ENCODE measurements at regions not wholly inside any gene's neighbourhood (a gene's known extent, or its start where the extent isn't known, plus 50 kb on each side); places are given as distances from the start of the nearest gene placed in this dataset.

DNA sequence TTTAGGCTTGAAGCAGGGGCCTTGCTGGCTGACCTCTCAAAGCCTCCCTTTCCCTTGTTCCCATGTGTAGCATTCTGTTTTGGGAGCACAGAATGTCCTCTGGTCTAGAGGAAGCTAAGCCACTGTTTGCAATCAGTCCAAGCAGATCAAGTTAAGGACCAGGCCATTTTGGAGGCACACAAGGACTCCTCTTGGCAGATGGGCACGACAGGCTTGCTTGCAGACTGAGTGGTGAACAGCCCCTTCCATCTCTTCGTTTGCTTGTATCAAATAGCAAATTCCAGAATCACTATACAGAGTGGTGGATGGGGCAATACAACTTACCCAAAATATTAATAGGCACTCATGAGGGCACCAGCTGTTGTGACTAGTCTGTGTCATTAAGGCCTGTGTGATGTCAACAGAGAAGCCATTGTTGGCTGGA lies 215.5 kb upstream of the SERP2 start:
- TF ChIP-seq FOXP2 (optimal IDR thresholded peaks at IDR 0.05; ENCODE audit: borderline replicate concordance, extremely low read depth, extremely low read length, insufficient read depth) (no peak), TAF1 (IDR thresholded peaks at IDR 0.05; ENCODE audit: borderline replicate concordance, insufficient read depth, low read length) (no peak), POLR2AphosphoS5 (IDR thresholded peaks at IDR 0.05; ENCODE audit: low read depth, low read length) (no peak), SIN3A (IDR thresholded peaks at IDR 0.05; ENCODE audit: borderline replicate concordance, insufficient read depth, low read length) (no peak)
- TF ChIP-seq, protein P1, sequence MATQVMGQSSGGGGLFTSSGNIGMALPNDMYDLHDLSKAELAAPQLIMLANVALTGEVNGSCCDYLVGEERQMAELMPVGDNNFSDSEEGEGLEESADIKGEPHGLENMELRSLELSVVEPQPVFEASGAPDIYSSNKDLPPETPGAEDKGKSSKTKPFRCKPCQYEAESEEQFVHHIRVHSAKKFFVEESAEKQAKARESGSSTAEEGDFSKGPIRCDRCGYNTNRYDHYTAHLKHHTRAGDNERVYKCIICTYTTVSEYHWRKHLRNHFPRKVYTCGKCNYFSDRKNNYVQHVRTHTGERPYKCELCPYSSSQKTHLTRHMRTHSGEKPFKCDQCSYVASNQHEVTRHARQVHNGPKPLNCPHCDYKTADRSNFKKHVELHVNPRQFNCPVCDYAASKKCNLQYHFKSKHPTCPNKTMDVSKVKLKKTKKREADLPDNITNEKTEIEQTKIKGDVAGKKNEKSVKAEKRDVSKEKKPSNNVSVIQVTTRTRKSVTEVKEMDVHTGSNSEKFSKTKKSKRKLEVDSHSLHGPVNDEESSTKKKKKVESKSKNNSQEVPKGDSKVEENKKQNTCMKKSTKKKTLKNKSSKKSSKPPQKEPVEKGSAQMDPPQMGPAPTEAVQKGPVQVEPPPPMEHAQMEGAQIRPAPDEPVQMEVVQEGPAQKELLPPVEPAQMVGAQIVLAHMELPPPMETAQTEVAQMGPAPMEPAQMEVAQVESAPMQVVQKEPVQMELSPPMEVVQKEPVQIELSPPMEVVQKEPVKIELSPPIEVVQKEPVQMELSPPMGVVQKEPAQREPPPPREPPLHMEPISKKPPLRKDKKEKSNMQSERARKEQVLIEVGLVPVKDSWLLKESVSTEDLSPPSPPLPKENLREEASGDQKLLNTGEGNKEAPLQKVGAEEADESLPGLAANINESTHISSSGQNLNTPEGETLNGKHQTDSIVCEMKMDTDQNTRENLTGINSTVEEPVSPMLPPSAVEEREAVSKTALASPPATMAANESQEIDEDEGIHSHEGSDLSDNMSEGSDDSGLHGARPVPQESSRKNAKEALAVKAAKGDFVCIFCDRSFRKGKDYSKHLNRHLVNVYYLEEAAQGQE (IDR thresholded peaks at IDR 0.05; ENCODE audit: insufficient read depth in 1 of 2, low read depth in 2 of 2, low read length in 2 of 2): no peak

DNA sequence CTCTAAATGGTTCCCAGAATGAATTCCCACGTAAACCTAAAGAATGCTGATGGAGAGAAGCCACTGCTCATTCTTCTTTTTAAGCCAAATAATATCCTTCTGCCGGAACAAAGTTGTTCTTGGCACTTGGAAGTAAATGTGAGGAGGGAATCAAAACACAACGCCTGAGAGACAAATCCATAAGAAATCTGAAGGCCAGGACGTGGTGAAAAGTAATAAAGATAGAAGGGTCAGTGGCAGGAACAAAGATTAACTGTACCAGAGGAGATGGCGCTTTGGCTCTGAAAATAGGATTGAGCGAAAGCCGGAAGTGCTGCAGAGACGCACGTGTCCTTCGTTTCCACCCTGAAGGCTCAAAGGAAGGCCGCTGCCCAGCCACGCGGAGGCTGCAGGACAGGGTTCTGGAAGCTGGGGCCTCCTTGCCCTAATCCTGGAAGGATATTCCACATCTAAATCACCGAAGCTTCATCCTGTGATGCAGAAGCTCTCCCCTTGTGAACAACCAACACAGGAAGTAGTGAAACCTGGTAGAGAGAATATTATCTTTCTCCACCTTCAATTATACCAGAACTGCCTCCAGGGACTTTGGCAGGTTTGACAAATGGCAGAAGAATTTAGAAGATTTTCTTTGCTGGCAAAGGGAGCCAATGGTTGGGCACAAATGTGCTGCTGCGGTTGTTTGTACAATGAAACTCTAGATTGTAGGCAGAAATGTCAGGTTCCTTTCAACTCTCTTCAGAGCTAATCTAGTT lies 214.6 kb upstream of the SERP2 start:
- TF ChIP-seq SIN3A (IDR thresholded peaks at IDR 0.05; ENCODE audit: borderline replicate concordance, insufficient read depth, low read length) (no peak), FOXP2 (optimal IDR thresholded peaks at IDR 0.05; ENCODE audit: borderline replicate concordance, extremely low read depth, extremely low read length, insufficient read depth) (no peak), POLR2AphosphoS5 (IDR thresholded peaks at IDR 0.05; ENCODE audit: low read depth, low read length) (no peak), TAF1 (IDR thresholded peaks at IDR 0.05; ENCODE audit: borderline replicate concordance, insufficient read depth, low read length) (no peak)
- TF ChIP-seq, protein P1 (IDR thresholded peaks at IDR 0.05; ENCODE audit: insufficient read depth in 1 of 2, low read depth in 2 of 2, low read length in 2 of 2): no peak

DNA sequence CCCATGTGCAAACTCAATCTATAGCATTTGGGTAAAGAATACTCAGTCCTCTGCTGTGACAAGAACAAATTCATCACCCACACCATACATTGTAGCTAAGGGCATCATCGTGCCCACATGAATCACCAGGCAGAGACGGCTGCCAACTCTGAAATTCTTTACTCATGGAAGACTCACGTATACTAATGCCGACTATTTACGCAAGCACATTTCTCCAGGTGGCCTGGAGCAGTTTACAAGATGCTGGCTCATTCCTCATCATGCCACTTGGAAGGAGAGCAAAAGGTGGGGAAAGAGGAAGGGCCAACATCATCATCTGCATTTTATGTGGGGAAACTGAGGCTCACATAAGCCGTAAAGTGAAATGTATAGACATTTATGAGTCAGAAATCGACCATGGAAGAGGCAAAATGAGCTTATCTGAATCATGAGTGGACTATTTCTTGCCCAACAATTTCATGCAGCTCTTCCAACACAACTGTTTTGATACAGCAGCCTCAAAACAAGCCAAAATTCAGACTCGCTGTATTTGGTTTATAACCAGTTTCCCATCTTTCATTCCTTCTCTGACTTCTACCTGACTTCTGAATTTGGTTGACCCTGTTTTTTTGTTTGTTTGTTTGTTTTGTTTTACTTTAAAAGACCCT lies 213.9 kb upstream of the SERP2 start:
- TF ChIP-seq SIN3A (IDR thresholded peaks at IDR 0.05; ENCODE audit: borderline replicate concordance, insufficient read depth, low read length) (no peak), POLR2AphosphoS5 (IDR thresholded peaks at IDR 0.05; ENCODE audit: low read depth, low read length) (no peak), FOXP2 (optimal IDR thresholded peaks at IDR 0.05; ENCODE audit: borderline replicate concordance, extremely low read depth, extremely low read length, insufficient read depth) (no peak), TAF1 (IDR thresholded peaks at IDR 0.05; ENCODE audit: borderline replicate concordance, insufficient read depth, low read length) (no peak)
- TF ChIP-seq, protein P1 (IDR thresholded peaks at IDR 0.05; ENCODE audit: insufficient read depth in 1 of 2, low read depth in 2 of 2, low read length in 2 of 2): no peak

DNA sequence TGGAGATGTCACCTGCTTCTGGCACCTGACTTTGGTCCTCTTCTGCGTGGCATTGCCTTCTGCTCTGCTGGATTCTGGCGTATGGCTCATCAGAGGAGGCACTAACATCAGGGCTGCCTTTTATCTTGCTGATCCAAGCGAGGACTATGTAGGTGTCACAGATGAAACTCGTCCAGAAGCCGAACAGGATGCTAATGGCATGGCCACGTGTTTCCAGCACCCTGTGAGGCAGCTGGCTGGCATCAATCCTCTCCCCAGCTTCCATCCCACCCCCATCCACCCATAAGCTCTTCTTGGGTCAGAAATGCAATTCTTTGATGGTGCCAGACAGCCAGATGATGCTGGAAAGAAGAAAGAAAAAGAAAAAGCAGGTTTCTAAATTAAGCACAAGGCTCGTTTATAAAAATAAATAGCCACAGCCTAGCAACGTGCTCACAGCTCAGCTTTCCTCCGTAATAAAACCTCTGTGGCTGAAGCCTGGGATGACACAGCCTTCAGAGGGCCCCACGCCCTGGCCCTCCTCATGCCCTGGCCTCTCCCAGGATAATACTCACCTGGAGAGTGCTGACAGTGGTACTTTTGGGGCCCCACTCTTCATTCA lies 212.9 kb upstream of the SERP2 start:
- TF ChIP-seq TAF1 (IDR thresholded peaks at IDR 0.05; ENCODE audit: borderline replicate concordance, insufficient read depth, low read length) (no peak), POLR2AphosphoS5 (IDR thresholded peaks at IDR 0.05; ENCODE audit: low read depth, low read length) (no peak), SIN3A (IDR thresholded peaks at IDR 0.05; ENCODE audit: borderline replicate concordance, insufficient read depth, low read length) (no peak), FOXP2 (optimal IDR thresholded peaks at IDR 0.05; ENCODE audit: borderline replicate concordance, extremely low read depth, extremely low read length, insufficient read depth) (no peak)
- TF ChIP-seq, protein P1 (IDR thresholded peaks at IDR 0.05; ENCODE audit: insufficient read depth in 1 of 2, low read depth in 2 of 2, low read length in 2 of 2): no peak

All from PFSK-1 (cell line).